ENCODE measurements at regions not wholly inside any gene's neighbourhood (a gene's known extent, or its start where the extent isn't known, plus 50 kb on each side); places are given as distances from the start of the nearest gene placed in this dataset.

DNA sequence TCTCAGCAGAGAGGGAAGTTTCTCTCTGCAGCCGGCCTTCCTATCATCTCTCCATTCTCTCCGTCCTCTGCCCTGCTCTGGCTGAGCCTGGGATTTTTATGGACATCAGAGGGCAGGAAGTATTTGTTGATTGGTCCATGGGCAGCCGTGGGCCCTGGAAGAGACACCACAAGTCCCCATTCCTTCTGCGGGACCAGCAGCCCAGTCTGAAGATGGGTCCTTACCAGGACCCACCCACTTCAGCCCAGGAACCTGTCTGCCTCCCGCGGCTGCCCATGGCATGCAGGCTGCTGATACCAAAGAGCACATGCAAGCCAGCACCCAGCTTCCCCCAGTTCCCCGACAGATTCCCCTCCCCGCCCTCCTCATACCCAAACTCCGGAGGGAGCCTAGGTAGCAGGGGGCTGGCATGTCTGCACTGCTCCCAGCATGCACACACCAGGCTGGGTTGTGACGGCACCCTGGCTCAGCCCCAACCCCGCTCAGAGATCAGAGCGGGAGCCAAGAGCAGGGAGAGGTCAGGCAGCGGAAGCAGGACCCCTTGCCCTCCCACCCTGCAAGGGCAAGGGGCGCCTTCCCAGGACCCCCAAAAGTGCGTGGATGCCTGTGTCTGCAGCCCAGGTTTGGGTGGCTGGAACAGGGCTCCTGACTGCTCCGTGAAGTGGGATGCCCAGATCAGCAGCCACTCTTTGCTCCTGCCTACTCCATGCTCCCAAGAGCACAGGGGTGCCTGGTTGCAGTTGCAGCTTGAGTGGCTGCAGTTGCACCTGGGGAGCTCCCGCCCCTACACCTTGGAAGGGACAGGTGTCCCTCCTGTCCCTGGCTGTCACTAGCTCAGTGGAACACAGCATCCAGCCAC lies 538.6 kb upstream of the POT1 start:
- no peaks in the 10 kb centered on the region for H3K4me1 ChIP-seq (ENCODE audit: control insufficient read depth in 5 of 5, insufficient read depth in 5 of 5, low read length in 5 of 5)
- H3K27me3 ChIP-seq (ENCODE audit: control insufficient read depth in 3 of 3, insufficient read depth in 3 of 3, low read length in 2 of 3), result no peaks in the 10 kb centered on the region
- H3K27ac ChIP-seq (ENCODE audit: low read depth in 1 of 2, low read length in 1 of 2), result no peak overlapping the region
- no peak overlapping the region for H3K4me3 ChIP-seq
- TF ChIP-seq, protein P1, sequence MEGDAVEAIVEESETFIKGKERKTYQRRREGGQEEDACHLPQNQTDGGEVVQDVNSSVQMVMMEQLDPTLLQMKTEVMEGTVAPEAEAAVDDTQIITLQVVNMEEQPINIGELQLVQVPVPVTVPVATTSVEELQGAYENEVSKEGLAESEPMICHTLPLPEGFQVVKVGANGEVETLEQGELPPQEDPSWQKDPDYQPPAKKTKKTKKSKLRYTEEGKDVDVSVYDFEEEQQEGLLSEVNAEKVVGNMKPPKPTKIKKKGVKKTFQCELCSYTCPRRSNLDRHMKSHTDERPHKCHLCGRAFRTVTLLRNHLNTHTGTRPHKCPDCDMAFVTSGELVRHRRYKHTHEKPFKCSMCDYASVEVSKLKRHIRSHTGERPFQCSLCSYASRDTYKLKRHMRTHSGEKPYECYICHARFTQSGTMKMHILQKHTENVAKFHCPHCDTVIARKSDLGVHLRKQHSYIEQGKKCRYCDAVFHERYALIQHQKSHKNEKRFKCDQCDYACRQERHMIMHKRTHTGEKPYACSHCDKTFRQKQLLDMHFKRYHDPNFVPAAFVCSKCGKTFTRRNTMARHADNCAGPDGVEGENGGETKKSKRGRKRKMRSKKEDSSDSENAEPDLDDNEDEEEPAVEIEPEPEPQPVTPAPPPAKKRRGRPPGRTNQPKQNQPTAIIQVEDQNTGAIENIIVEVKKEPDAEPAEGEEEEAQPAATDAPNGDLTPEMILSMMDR (IDR thresholded peaks at IDR 0.05; ENCODE audit: control extremely low read depth, extremely low read depth), result no peak
- H3K9me3 ChIP-seq (ENCODE audit: control insufficient read depth in 4 of 4, insufficient read depth in 3 of 4, low read length in 3 of 4), result peaks cover 0 to 8% (median 0%) of the 10 kb centered on the region in 4 donors
- no peak for ATAC-seq (ENCODE audit: insufficient read depth, low FRiP score)
- H3K36me3 ChIP-seq (ENCODE audit: control insufficient read depth in 4 of 4, insufficient read depth in 4 of 4, low read length in 4 of 4), result no peaks in the 10 kb centered on the region
- H3K9ac ChIP-seq (ENCODE audit: insufficient read depth in 1 of 2, low read length in 2 of 2), result no peak overlapping the region
- WGBS, 2 donors, result 89 to 92% methylated on average over 17 of the region's 17 CpGs
- DNase-seq, result no peak

DNA sequence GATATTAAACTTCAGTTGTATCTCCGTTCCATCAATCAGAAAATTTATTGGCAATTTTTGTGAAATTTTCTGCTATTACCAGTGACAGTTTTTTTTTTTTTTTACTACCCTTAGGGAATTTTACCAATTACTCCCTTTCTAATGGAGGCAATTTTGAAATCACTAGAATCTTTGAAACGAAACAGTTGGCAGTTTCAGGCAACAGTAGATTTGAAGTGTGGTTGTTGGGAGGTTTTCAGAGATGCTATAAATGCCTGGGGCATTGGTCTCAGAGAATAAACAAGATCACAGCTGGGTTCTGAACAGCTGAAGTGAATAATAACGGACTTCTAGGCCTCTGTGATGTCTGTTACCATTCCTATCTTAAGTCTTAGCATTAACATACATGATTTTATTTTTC lies 535.9 kb upstream of the POT1 start:
- no peak for ATAC-seq (ENCODE audit: insufficient read depth, low FRiP score)
- Histone ChIP-seq H3K27ac (ENCODE audit: low read depth in 1 of 2, low read length in 1 of 2) (no peak overlapping the region), H3K9ac (ENCODE audit: insufficient read depth in 1 of 2, low read length in 2 of 2) (no peak overlapping the region), H3K9me3 (ENCODE audit: control insufficient read depth in 4 of 4, insufficient read depth in 3 of 4, low read length in 3 of 4) (peaks cover 0 to 8% (median 0%) of the 10 kb centered on the region in 4 donors), H3K36me3 (ENCODE audit: control insufficient read depth in 4 of 4, insufficient read depth in 4 of 4, low read length in 4 of 4) (no peaks in the 10 kb centered on the region), H3K27me3 (ENCODE audit: control insufficient read depth in 3 of 3, insufficient read depth in 3 of 3, low read length in 2 of 3) (no peaks in the 10 kb centered on the region), H3K4me3 (no peak overlapping the region), H3K4me1 (ENCODE audit: control insufficient read depth in 5 of 5, insufficient read depth in 5 of 5, low read length in 5 of 5) (no peaks in the 10 kb centered on the region)
- WGBS, 2 donors, result 77 to 81% methylated on average over 3 of the region's 3 CpGs
- DNase-seq, result no peak
- TF ChIP-seq, protein P1 (IDR thresholded peaks at IDR 0.05; ENCODE audit: control extremely low read depth, extremely low read depth), result no peak

DNA sequence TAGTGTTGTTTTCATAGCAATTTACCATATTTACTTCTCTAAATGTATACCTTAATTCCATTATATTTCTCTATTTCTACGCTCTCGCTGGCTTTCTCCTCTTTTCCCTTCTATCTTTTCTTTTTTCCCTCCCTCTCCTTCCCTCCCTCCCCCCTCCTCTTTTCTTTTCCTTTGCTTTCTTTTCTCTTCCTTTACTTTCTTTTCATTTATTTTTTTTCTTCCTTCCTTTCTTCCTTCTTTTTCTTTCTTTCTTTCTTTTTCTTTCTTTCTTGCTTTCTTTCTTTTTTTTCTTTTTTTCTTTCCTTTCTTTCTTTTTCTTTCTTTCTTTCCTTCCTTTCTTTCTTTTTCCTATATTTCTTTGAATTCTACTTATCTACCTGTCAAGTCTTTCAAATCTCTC lies 533.0 kb upstream of the POT1 start:
- H3K27ac ChIP-seq (ENCODE audit: low read depth in 1 of 2, low read length in 1 of 2), result no peak overlapping the region
- 89 to 95% methylated on average over 2 of the region's 2 CpGs for WGBS, 2 donors
- TF ChIP-seq, protein P1 (IDR thresholded peaks at IDR 0.05; ENCODE audit: control extremely low read depth, extremely low read depth), result no peak
- H3K4me3 ChIP-seq, result no peak overlapping the region
- no peaks in the 10 kb centered on the region for H3K36me3 ChIP-seq (ENCODE audit: control insufficient read depth in 4 of 4, insufficient read depth in 4 of 4, low read length in 4 of 4)
- ATAC-seq (ENCODE audit: insufficient read depth, low FRiP score) (no peak), DNase-seq (no peak)
- H3K9me3 ChIP-seq (ENCODE audit: control insufficient read depth in 4 of 4, insufficient read depth in 3 of 4, low read length in 3 of 4), result peaks cover 0 to 5% (median 4%) of the 10 kb centered on the region in 4 donors
- no peaks in the 10 kb centered on the region for H3K27me3 ChIP-seq (ENCODE audit: control insufficient read depth in 3 of 3, insufficient read depth in 3 of 3, low read length in 2 of 3)
- H3K4me1 ChIP-seq (ENCODE audit: control insufficient read depth in 5 of 5, insufficient read depth in 5 of 5, low read length in 5 of 5), result no peaks in the 10 kb centered on the region
- no peak overlapping the region for H3K9ac ChIP-seq (ENCODE audit: insufficient read depth in 1 of 2, low read length in 2 of 2)

Data from lung (tissue), 11 donors.